H9 (cell line): ENCODE measurements at regions not wholly inside any gene's neighbourhood (a gene's known extent, or its start where the extent isn't known, plus 50 kb on each side); places are given as distances from the start of the nearest gene placed in this dataset.

ENCODE experiments used
- DNase-seq: peaks from one replicate; pipeline ENCODE4 v3.0.0-alpha.2; 2017
- H2AFZ ChIP-seq: one replicate; pipeline ENCODE4 v1.6.1; 2013; ENCODE audit warnings: mild to moderate bottlenecking, low read length, control low read depth, moderate library complexity
- H2AK5ac ChIP-seq: 2 replicates; pipeline ENCODE4 v1.6.1; 2013; ENCODE audit warnings: low read length, control low read depth, mixed read lengths; ENCODE audit not compliant: insufficient read length
- H2BK120ac ChIP-seq: one replicate; pipeline ENCODE4 v1.6.1; 2013; ENCODE audit warnings: low read depth, mild to moderate bottlenecking, low read length, control low read depth, inconsistent platforms; ENCODE audit not compliant: poor library complexity, severe bottlenecking
- H2BK12ac ChIP-seq: 2 replicates; pipeline ENCODE4 v1.6.1; 2013; ENCODE audit warnings: low read length, control low read depth, mixed read lengths, low read depth; ENCODE audit not compliant: insufficient read length
- H2BK15ac ChIP-seq: 2 replicates; pipeline ENCODE4 v1.6.1; 2013; ENCODE audit warnings: low read depth, low read length, control low read depth
- H2BK20ac ChIP-seq: one replicate; pipeline ENCODE4 v1.6.1; 2013; ENCODE audit warnings: low read depth, mild to moderate bottlenecking, low read length, control low read depth, inconsistent platforms; ENCODE audit not compliant: poor library complexity, severe bottlenecking
- H2BK5ac ChIP-seq: 2 replicates; pipeline ENCODE4 v1.6.1; 2013; ENCODE audit warnings: low read length, control low read depth, mixed read lengths; ENCODE audit not compliant: insufficient read length
- H3K14ac ChIP-seq: 2 replicates; pipeline ENCODE4 v1.6.1; 2013; ENCODE audit warnings: low read length, control low read depth; ENCODE audit not compliant: insufficient read depth
- H3K18ac ChIP-seq: 2 replicates; pipeline ENCODE4 v1.6.1; 2013; ENCODE audit warnings: low read depth, mild to moderate bottlenecking, mixed read lengths, low read length, control low read depth; ENCODE audit not compliant: insufficient read length
- H3K23ac ChIP-seq: 2 replicates; pipeline ENCODE4 v1.6.1; 2013; ENCODE audit warnings: low read length, control low read depth, mixed read lengths, low read depth; ENCODE audit not compliant: insufficient read length
- H3K23me2 ChIP-seq: 2 replicates; pipeline ENCODE4 v1.6.1; 2013; ENCODE audit warnings: low read depth, mild to moderate bottlenecking, mixed read lengths, low read length, control low read depth; ENCODE audit not compliant: insufficient read length, poor library complexity, severe bottlenecking
- H3K27ac ChIP-seq: 2 replicates; pipeline ENCODE4 v1.5.1; 2013; ENCODE audit warnings: low read length, control low read depth, mixed read lengths, low read depth; ENCODE audit not compliant: insufficient read length
- H3K27me3 ChIP-seq: 2 replicates; pipeline ENCODE4 v1.6.1; 2013; ENCODE audit warnings: low read length, control low read depth, inconsistent platforms; ENCODE audit not compliant: insufficient read depth
- H3K4ac ChIP-seq: 2 replicates; pipeline ENCODE4 v1.6.1; 2013; ENCODE audit warnings: low read depth, mild to moderate bottlenecking, control low read depth, inconsistent platforms, low read length, moderate library complexity
- H3K4me1 ChIP-seq: 2 replicates; pipeline ENCODE4 v1.6.1; 2013; ENCODE audit warnings: low read length, control low read depth, inconsistent platforms; ENCODE audit not compliant: insufficient read depth
- H3K4me2 ChIP-seq: 2 replicates; pipeline ENCODE4 v1.6.1; 2013; ENCODE audit warnings: low read length, control low read depth, mixed read lengths; ENCODE audit not compliant: insufficient read length, insufficient read depth
- H3K56ac ChIP-seq: 2 replicates; pipeline ENCODE4 v1.6.1; 2013; ENCODE audit warnings: low read depth, mild to moderate bottlenecking, mixed read lengths, low read length, control low read depth; ENCODE audit not compliant: insufficient read length
- H3K79me1 ChIP-seq: 2 replicates; pipeline ENCODE4 v1.6.1; 2013; ENCODE audit warnings: low read depth, mild to moderate bottlenecking, moderate library complexity, low read length, control low read depth, inconsistent platforms; ENCODE audit not compliant: insufficient read depth, poor library complexity, severe bottlenecking
- H3K79me2 ChIP-seq: 2 replicates; pipeline ENCODE4 v1.6.1; 2013; ENCODE audit warnings: low read length, control low read depth, inconsistent platforms; ENCODE audit not compliant: insufficient read depth
- H3K9ac ChIP-seq: 2 replicates; pipeline ENCODE4 v1.6.1; 2013; ENCODE audit warnings: low read length, control low read depth, mixed read lengths; ENCODE audit not compliant: insufficient read length; ENCODE audit errors: extremely low read depth
- H3K9me3 ChIP-seq: one replicate; pipeline ENCODE4 v1.6.1; 2013; ENCODE audit warnings: low read depth, low read length, inconsistent platforms; ENCODE audit not compliant: control insufficient read depth
- H3T11ph ChIP-seq: one replicate; pipeline ENCODE4 v1.6.1; 2013; ENCODE audit warnings: mild to moderate bottlenecking, low read length, control low read depth, inconsistent platforms
- H4K20me1 ChIP-seq: one replicate; pipeline ENCODE4 v1.6.1; 2013; ENCODE audit not compliant: control insufficient read depth, insufficient read length, insufficient read depth
- H4K5ac ChIP-seq: 2 replicates; pipeline ENCODE4 v1.6.1; 2013; ENCODE audit warnings: low read depth, mild to moderate bottlenecking, mixed read lengths, low read length, control low read depth; ENCODE audit not compliant: insufficient read length
- H4K8ac ChIP-seq: replicated peaks from 2 replicates; pipeline ENCODE4 v1.6.1; 2013; ENCODE audit warnings: low read length, control low read depth, mixed read lengths, low read depth; ENCODE audit not compliant: insufficient read length
- H4K91ac ChIP-seq: 2 replicates; pipeline ENCODE4 v1.6.1; 2013; ENCODE audit warnings: low read depth, mild to moderate bottlenecking, moderate library complexity, mixed read lengths, low read length, control low read depth; ENCODE audit not compliant: insufficient read length
- H3K27ac Mint-ChIP-seq, 3 experiments: 2 replicates in 2 of 3; 3 replicates in 1 of 3; pipeline ENCODE4 v1.8.0; 2020 to 2021; ENCODE audit warnings: mixed read lengths in 3 of 3, mild to moderate bottlenecking in 1 of 3, moderate library complexity in 1 of 3
- H3K27me3 Mint-ChIP-seq: 2 replicates; pipeline ENCODE4 v1.8.0; 2021; ENCODE audit warnings: low read depth, mild to moderate bottlenecking, moderate library complexity, mixed read lengths
- H3K36me3 Mint-ChIP-seq, 3 experiments: 2 replicates in 2 of 3; 3 replicates in 1 of 3; pipeline ENCODE4 v1.8.0; 2020 to 2021; ENCODE audit warnings: low read depth in 3 of 3, mixed read lengths in 3 of 3; ENCODE audit not compliant: insufficient read depth in 1 of 3
- H3K4me1 Mint-ChIP-seq, 2 experiments: 2 replicates each; pipeline ENCODE4 v1.8.0; 2020; ENCODE audit warnings: mixed read lengths in 2 of 2
- H3K4me3 Mint-ChIP-seq, 2 experiments: 2 replicates in 1 of 2; 3 replicates in 1 of 2; pipeline ENCODE4 v1.8.0; 2020 to 2021; ENCODE audit warnings: mild to moderate bottlenecking in 2 of 2, mixed read lengths in 2 of 2, moderate library complexity in 1 of 2
- H3K9me3 Mint-ChIP-seq, 2 experiments: 2 replicates in 1 of 2; 3 replicates in 1 of 2; pipeline ENCODE4 v1.8.0; 2020; ENCODE audit warnings: mild to moderate bottlenecking in 2 of 2, mixed read lengths in 2 of 2, moderate library complexity in 1 of 2
- WGBS: extraction: QIAGEN DNeasy Blood & Tissue Kit; methylation state at CpG from one replicate; pipeline ENCODE4 v1.1.7; 2013; ENCODE audit warnings: missing lambda C conversion rate, low lambda C conversion rate, mixed read lengths; ENCODE audit not compliant: insufficient read length; ENCODE audit errors: extremely low coverage; 5-methylcytosine and 5-hydroxymethylcytosine counted together
- TF ChIP-seq, protein P1 (sequence below): fragments of 200-600 bp; sonication (generic); conservative IDR thresholded peaks from 3 replicates; pipeline ENCODE4 v1.8.0; 2021; ENCODE audit warnings: antibody characterized with exemption, mild to moderate bottlenecking

DNA sequence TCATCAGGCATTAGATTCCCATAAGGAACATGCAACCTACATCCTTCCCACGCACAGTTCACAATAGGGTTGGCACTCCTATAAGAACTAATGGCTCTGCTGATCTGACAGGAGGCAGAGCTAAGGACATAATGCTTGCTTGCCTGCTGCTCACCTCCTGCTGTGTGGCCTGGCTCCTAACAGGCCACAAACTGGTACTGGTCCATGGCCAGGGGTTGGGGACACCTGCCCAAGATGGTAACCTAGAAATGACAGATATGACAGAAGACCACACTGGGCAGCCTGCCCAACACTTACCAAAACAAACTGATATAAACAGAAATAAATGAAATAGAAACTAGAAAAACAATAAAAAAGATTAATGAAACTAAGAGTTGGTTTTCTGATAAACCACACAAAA, 325.6 kb downstream of the SEC23A start:
- Histone ChIP-seq H3K18ac (no peak overlapping the region), H4K91ac (no peak overlapping the region), H3K9ac (no peak overlapping the region), H3K4me2 (no peak overlapping the region), H3T11ph (no peak overlapping the region), H4K8ac (no peak overlapping the region), H4K5ac (no peak overlapping the region), H2AK5ac (no peak overlapping the region), H3K23ac (no peak overlapping the region), H2BK15ac (no peak overlapping the region), H2BK12ac (no peak overlapping the region), H3K79me2 (no peaks in the 10 kb centered on the region), H3K79me1 (no peaks in the 10 kb centered on the region), H3K27ac (no peak overlapping the region), H3K9me3 (no peaks in the 10 kb centered on the region), H3K23me2 (no peaks in the 10 kb centered on the region), H3K56ac (no peak overlapping the region), H3K4me1 (no peaks in the 10 kb centered on the region), H3K27me3 (no peaks in the 10 kb centered on the region), H2AFZ (no peak overlapping the region), H2BK20ac (no peak overlapping the region), H3K4ac (no peak overlapping the region), H3K14ac (no peak overlapping the region), H2BK120ac (no peak overlapping the region), H4K20me1 (no peaks in the 10 kb centered on the region), H2BK5ac (no peak overlapping the region)
- H3K27me3 Mint-ChIP-seq, result no peaks in the 10 kb centered on the region
- TF ChIP-seq, protein P1, sequence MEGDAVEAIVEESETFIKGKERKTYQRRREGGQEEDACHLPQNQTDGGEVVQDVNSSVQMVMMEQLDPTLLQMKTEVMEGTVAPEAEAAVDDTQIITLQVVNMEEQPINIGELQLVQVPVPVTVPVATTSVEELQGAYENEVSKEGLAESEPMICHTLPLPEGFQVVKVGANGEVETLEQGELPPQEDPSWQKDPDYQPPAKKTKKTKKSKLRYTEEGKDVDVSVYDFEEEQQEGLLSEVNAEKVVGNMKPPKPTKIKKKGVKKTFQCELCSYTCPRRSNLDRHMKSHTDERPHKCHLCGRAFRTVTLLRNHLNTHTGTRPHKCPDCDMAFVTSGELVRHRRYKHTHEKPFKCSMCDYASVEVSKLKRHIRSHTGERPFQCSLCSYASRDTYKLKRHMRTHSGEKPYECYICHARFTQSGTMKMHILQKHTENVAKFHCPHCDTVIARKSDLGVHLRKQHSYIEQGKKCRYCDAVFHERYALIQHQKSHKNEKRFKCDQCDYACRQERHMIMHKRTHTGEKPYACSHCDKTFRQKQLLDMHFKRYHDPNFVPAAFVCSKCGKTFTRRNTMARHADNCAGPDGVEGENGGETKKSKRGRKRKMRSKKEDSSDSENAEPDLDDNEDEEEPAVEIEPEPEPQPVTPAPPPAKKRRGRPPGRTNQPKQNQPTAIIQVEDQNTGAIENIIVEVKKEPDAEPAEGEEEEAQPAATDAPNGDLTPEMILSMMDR, result no peak
- no peaks in the 10 kb centered on the region for H3K9me3 Mint-ChIP-seq
- no peak overlapping the region for H3K27ac Mint-ChIP-seq
- WGBS, result no CpG with 5 or more reads among the region's 1 CpG
- no peak overlapping the region for H3K4me3 Mint-ChIP-seq
- no peaks in the 10 kb centered on the region for H3K36me3 Mint-ChIP-seq
- peaks cover 0 to 4% of the 10 kb centered on the region in 2 experiments; a peak in 1 of 4 replicates for H3K4me1 Mint-ChIP-seq
- DNase-seq, result no peak
